ENCODE measurements at regions not wholly inside any gene's neighbourhood (a gene's known extent, or its start where the extent isn't known, plus 50 kb on each side); places are given as distances from the start of the nearest gene placed in this dataset.

GRCh38 chr6:11391934-11392777 is 145.4 kb upstream of the TMEM170B start:
- TSS peak; percentile 97 for BruUV-seq (replicated peaks)
- intact Hi-C loops (cut with micrococcal nuclease; ENCODE audit: unreplicated experiment), result loop anchor here (1.0 to 5.0 kb wide), 7 partner anchors 25 to 175 kb away; partner anchors contain the start of gene NEDD9
- WGBS (ENCODE audit: low lambda C conversion rate), result 34% methylated on average over 5 of the region's 5 CpGs
- no peaks in the 10 kb centered on the region for H3K9me3 ChIP-seq (ENCODE audit: low read length)
- H3K4me3 ChIP-seq (replicated peaks in 1 of 3; ENCODE audit: insufficient read depth in 1 of 3, low read depth in 2 of 3, low read length in 3 of 3), result peak overlapping the region in 1 of 3 experiments; percentile 39; a peak in 1 of 6 replicates
- peak overlapping the region; percentile 98 for H3K27ac ChIP-seq (ENCODE audit: extremely low read length, insufficient read depth, low read length)
- H3K9ac ChIP-seq (ENCODE audit: insufficient read depth, low read depth, low read length), result peak overlapping the region; percentile 88
- H3K36me3 ChIP-seq (replicated peaks in 1 of 2; ENCODE audit: control insufficient read depth in 1 of 2, insufficient read depth in 2 of 2, low read length in 2 of 2), result no peaks in the 10 kb centered on the region
- in situ Hi-C loops (cut with HindIII; ENCODE audit: extremely low pct_ligation_motif_present, low pct_unique_long_range_greater_than_20kb), result no loop called here
- H2AFZ ChIP-seq (ENCODE audit: low read length), result no peak overlapping the region
- ChIA-PET CTCF (ENCODE audit: low intra/inter-chr PET ratio, low total read pairs) (no interaction called here), POLR2A (interaction anchor here (0.7 to 3.8 kb wide), 11 partner anchors 22 to 190 kb away, joined by 3 to 37 read pairs (median 5); partner anchors contain the start of gene NEDD9)
- peak; percentile 98 for DNase-seq (ENCODE audit: low spot score)
- peak overlapping the region; percentile 74 for H3K4me2 ChIP-seq (ENCODE audit: low read depth, low read length)
- no peak for FAIRE-seq
- no peaks in the 10 kb centered on the region for H4K20me1 ChIP-seq (ENCODE audit: insufficient read depth, low read length)
- peak; percentile 77 for ATAC-seq
- H3K4me1 ChIP-seq (ENCODE audit: insufficient read depth, low read length), result peaks cover 96% of the 10 kb centered on the region
- no peaks in the 10 kb centered on the region for H3K27me3 ChIP-seq (ENCODE audit: control insufficient read depth in 1 of 2, insufficient read depth in 2 of 2, low read length in 2 of 2)
- peaks cover 7% of the 10 kb centered on the region for H3K79me2 ChIP-seq (ENCODE audit: insufficient read depth, low read length)
- TF ChIP-seq, protein P1, sequence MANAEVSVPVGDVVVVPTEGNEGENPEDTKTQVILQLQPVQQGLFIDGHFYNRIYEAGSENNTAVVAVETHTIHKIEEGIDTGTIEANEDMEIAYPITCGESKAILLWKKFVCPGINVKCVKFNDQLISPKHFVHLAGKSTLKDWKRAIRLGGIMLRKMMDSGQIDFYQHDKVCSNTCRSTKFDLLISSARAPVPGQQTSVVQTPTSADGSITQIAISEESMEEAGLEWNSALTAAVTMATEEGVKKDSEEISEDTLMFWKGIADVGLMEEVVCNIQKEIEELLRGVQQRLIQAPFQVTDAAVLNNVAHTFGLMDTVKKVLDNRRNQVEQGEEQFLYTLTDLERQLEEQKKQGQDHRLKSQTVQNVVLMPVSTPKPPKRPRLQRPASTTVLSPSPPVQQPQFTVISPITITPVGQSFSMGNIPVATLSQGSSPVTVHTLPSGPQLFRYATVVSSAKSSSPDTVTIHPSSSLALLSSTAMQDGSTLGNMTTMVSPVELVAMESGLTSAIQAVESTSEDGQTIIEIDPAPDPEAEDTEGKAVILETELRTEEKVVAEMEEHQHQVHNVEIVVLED (CRISPR knock-in tag; IDR thresholded peaks at IDR 0.05; ENCODE audit: borderline replicate concordance), result no peak
- TF ChIP-seq ZNF788 (CRISPR knock-in tag; IDR thresholded peaks at IDR 0.05; ENCODE audit: borderline replicate concordance), result no peak
- TF ChIP-seq RXRB (CRISPR knock-in tag; IDR thresholded peaks at IDR 0.05; ENCODE audit: borderline replicate concordance), result peak; percentile 74
- TF ChIP-seq REPIN1 (CRISPR knock-in tag; IDR thresholded peaks at IDR 0.05; ENCODE audit: borderline replicate concordance, low read depth), result peak; percentile 1; the same call in 1 of the 2 replicates
- TF ChIP-seq GATA4 (IDR thresholded peaks at IDR 0.05; ENCODE audit: borderline replicate concordance, low read depth), result peak; percentile 95; the same call in 1 of the 2 replicates
- no peak for TF ChIP-seq CERS6 (CRISPR knock-in tag; IDR thresholded peaks at IDR 0.05)
- no peak for TF ChIP-seq EEA1 (CRISPR knock-in tag; IDR thresholded peaks at IDR 0.05; ENCODE audit: borderline replicate concordance)
- TF ChIP-seq, protein P2, sequence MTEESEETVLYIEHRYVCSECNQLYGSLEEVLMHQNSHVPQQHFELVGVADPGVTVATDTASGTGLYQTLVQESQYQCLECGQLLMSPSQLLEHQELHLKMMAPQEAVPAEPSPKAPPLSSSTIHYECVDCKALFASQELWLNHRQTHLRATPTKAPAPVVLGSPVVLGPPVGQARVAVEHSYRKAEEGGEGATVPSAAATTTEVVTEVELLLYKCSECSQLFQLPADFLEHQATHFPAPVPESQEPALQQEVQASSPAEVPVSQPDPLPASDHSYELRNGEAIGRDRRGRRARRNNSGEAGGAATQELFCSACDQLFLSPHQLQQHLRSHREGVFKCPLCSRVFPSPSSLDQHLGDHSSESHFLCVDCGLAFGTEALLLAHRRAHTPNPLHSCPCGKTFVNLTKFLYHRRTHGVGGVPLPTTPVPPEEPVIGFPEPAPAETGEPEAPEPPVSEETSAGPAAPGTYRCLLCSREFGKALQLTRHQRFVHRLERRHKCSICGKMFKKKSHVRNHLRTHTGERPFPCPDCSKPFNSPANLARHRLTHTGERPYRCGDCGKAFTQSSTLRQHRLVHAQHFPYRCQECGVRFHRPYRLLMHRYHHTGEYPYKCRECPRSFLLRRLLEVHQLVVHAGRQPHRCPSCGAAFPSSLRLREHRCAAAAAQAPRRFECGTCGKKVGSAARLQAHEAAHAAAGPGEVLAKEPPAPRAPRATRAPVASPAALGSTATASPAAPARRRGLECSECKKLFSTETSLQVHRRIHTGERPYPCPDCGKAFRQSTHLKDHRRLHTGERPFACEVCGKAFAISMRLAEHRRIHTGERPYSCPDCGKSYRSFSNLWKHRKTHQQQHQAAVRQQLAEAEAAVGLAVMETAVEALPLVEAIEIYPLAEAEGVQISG (CRISPR knock-in tag; IDR thresholded peaks at IDR 0.05), result no peak
- TF ChIP-seq ZNF24 (IDR thresholded peaks at IDR 0.05), result no peak
- TF ChIP-seq ZNF782 (CRISPR knock-in tag; IDR thresholded peaks at IDR 0.05; ENCODE audit: borderline replicate concordance), result no peak
- TF ChIP-seq SYNCRIP (IDR thresholded peaks at IDR 0.05; ENCODE audit: insufficient read depth, low read depth, low read length), result no peak
- no peak for TF ChIP-seq TOE1 (CRISPR knock-in tag; IDR thresholded peaks at IDR 0.05)
- TF ChIP-seq ZMYM4 (CRISPR knock-in tag; IDR thresholded peaks at IDR 0.05), result no peak
- TF ChIP-seq CC2D1A (CRISPR knock-in tag; IDR thresholded peaks at IDR 0.05), result peak; percentile 94; the same call in 1 of the 2 replicates
- 0 out of 2 replicates have a peak, but pooled peaks have one; percentile 1 for TF ChIP-seq CCDC6 (CRISPR knock-in tag; IDR thresholded peaks at IDR 0.05)
- no peak for TF ChIP-seq SRSF9 (IDR thresholded peaks at IDR 0.05; ENCODE audit: borderline replicate concordance, insufficient read depth, low read depth, low read length, poor library complexity, severe bottlenecking)
- TF ChIP-seq ZNF12 (CRISPR knock-in tag; IDR thresholded peaks at IDR 0.05), result peak; percentile 100

Data from HepG2 (cell line).